ENCODE measurements at regions not wholly inside any gene's neighbourhood (a gene's known extent, or its start where the extent isn't known, plus 50 kb on each side); places are given as distances from the start of the nearest gene placed in this dataset.

DNA sequence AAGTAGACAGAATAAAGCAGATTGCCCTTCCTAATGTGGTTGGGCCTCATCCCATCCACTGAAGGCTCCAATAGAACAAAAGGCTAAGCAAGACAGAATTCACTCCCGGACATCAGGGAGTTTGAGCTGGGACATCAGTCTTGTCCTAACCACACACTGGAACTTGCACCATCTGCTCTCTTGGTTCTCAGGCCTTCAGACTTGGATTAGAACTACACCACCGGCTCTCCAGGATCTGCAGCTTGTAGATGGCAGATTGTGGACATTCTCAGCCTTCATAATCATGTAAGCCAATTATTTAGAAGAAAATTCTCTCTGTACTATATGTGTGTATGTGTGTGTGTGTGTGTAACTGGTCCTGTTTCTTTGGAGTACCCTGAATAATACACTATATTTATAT is 394.7 kb upstream of the LMCD1 start:
- no peak overlapping the region for H3K4me3 Mint-ChIP-seq
- POLR2A ChIA-PET: no interaction called here

DNA sequence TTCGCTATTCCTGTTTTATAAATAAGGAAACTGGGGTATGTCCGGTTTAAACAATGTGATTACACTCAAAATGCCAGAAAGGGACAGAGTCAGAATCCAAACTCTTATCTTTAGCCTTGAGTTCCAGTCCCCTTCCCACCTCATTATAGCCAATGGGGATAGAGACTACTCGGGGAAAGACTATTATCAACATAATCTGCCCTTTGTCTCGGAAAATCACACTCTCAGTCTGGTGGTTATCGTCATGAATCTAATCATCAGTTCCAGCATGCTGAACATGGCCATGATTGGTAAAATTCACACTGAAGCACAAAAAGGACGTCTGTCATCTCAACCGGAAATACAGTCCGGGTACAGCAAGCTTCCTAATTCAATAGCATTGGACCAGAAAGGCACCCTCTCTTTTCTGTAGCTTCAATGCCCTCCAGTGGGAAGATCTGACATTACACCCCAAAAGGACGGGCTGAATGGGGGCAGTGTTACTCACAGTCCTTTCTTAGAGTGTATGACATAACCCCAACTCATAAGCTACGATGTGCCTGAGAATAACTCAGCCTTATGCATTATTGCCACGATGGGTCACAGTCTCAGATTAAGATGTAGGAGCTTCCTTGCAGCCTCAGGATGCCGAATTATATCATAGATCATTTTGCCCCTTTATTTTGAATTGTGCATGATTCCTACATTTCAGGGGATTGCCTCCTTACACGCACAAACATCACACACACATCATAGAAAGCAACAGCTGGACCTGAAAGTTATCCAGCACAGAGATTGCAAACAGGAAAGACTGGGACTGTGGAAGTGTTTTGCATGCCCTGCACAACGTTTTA is 390.4 kb upstream of the LMCD1 start:
- no peaks in the 10 kb centered on the region for H3K4me1 Mint-ChIP-seq (ENCODE audit: low read depth)
- H3K27ac Mint-ChIP-seq: no peak overlapping the region
- CTCF ChIA-PET: interaction anchor here (0.6 to 1.3 kb wide), 5 partner anchors 9 to 311 kb away, joined by 3 to 5 read pairs (median 3); no protein-coding TSS in a partner anchor
- no peaks in the 10 kb centered on the region for H3K36me3 Mint-ChIP-seq (ENCODE audit: low read depth)
- peak; percentile 64 for DNase-seq
- H3K4me3 Mint-ChIP-seq: no peak overlapping the region
- H3K9me3 Mint-ChIP-seq (ENCODE audit: insufficient read depth): no peaks in the 10 kb centered on the region
- H3K27me3 Mint-ChIP-seq (ENCODE audit: low read depth): no peaks in the 10 kb centered on the region
- ATAC-seq: peak; percentile 76
- POLR2A ChIA-PET: no interaction called here

More for the DNA sequence above, 394.7 kb upstream of the LMCD1 start:
- no peak for ATAC-seq
- no peak for DNase-seq
- Mint-ChIP-seq H3K27ac (no peak overlapping the region), H3K4me1 (ENCODE audit: low read depth) (no peaks in the 10 kb centered on the region), H3K27me3 (ENCODE audit: low read depth) (no peaks in the 10 kb centered on the region), H3K36me3 (ENCODE audit: low read depth) (no peaks in the 10 kb centered on the region), H3K9me3 (ENCODE audit: insufficient read depth) (no peaks in the 10 kb centered on the region)
- CTCF ChIA-PET: interaction anchor here (1.3 kb wide), 1 partner anchor 311 kb away, joined by 3 read pairs; no protein-coding TSS in a partner anchor

DNA sequence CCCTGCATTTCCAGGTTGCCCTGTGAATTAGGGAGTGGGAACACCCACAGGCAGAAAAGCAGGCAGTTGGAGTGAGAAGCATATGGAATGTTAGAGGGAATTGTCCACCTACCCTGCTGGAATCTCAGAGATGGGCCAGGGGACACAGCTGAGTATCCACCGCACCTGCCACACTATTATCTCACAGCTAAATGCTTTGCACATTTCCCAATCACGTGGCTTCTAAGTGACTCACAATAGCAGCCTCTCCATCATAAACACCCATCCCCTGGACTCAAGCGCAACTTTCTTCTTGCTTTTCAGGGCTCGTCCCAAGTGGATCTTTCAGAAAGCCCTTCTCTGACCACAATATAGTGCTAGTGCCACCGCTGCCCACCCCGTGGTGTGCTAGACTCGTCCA is 389.0 kb upstream of the LMCD1 start:
- ChIA-PET CTCF (interaction anchor here (0.6 kb wide), 1 partner anchor 312 kb away, joined by 4 read pairs; no protein-coding TSS in a partner anchor), POLR2A (no interaction called here)
- Mint-ChIP-seq H3K9me3 (ENCODE audit: insufficient read depth) (no peaks in the 10 kb centered on the region), H3K4me3 (no peak overlapping the region), H3K27me3 (ENCODE audit: low read depth) (no peaks in the 10 kb centered on the region), H3K36me3 (ENCODE audit: low read depth) (no peaks in the 10 kb centered on the region), H3K4me1 (ENCODE audit: low read depth) (no peaks in the 10 kb centered on the region), H3K27ac (no peak overlapping the region)
- DNase-seq: no peak
- no peak for ATAC-seq

DNA sequence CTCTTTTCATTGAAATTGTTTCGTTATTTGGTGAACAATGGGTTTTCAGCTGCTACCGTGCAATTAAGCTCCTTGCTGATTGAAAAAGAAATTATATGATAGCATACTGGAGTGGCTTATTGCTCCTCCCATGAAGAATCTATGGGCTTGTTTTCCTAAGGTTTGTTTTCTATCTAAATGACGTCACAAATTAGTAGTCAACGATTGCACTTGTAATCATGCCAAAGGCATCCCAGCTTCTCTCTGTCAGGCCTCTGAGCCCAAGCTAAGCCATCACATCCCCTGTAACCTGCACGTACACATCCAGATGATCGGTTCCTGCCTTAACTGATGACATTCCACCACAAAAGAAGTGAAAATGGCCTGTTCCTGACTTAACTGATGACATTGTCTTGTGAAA is 388.0 kb upstream of the LMCD1 start:
- no peaks in the 10 kb centered on the region for H3K27me3 Mint-ChIP-seq (ENCODE audit: low read depth)
- no peaks in the 10 kb centered on the region for H3K9me3 Mint-ChIP-seq (ENCODE audit: insufficient read depth)
- no peak for ATAC-seq
- no peaks in the 10 kb centered on the region for H3K4me1 Mint-ChIP-seq (ENCODE audit: low read depth)
- H3K4me3 Mint-ChIP-seq: no peak overlapping the region
- no peak overlapping the region for H3K27ac Mint-ChIP-seq
- no peak for DNase-seq
- ChIA-PET POLR2A (no interaction called here), CTCF (no interaction called here)
- H3K36me3 Mint-ChIP-seq (ENCODE audit: low read depth): no peaks in the 10 kb centered on the region

DNA sequence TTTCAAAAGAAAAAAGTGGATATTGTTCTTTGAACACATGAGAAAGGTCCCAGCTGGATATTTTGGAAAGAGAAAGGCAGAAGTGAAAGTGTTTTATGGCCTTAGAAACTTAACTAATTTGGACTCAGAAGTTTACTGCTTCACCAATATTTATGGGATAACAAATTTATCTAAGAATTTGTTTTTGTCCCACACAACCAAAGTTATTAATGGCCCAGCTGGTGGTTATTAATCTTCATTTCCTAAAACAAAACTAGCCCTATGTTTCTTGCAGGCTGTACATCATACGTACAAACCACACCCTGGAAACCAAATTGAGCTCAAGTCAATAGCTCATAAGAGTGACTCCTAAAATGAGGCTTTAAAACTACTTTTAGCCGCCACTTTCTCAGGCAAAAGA is 372.9 kb upstream of the LMCD1 start:
- POLR2A ChIA-PET: no interaction called here
- H3K4me3 Mint-ChIP-seq: no peak overlapping the region

DNA sequence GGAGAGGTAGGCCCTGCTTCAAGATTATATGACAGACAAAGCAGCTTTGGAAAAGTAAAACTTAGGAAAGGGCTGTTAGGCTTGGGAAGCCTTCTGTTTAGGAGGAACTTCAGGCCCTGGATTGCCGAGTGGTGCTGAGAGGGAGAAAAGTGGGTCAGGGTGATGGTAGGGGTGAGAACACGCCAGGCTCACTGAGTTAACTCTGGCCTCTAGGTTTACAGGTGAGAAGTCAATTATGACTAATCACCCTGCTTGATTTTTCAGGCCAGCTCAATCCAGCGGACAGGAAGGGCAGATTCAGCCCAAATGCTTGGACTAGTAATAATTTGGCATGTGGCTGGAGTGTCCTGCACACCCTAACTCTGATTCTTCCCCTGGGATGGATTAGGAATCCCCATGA is 365.1 kb upstream of the LMCD1 start:
- no peak overlapping the region for H3K4me3 Mint-ChIP-seq
- ChIA-PET POLR2A (no interaction called here), CTCF (no interaction called here)
- H3K36me3 Mint-ChIP-seq (ENCODE audit: low read depth): no peaks in the 10 kb centered on the region
- DNase-seq: no peak
- H3K27me3 Mint-ChIP-seq (ENCODE audit: low read depth): no peaks in the 10 kb centered on the region
- no peaks in the 10 kb centered on the region for H3K9me3 Mint-ChIP-seq (ENCODE audit: insufficient read depth)
- H3K27ac Mint-ChIP-seq: no peak overlapping the region
- H3K4me1 Mint-ChIP-seq (ENCODE audit: low read depth): no peaks in the 10 kb centered on the region
- ATAC-seq: no peak

More for the DNA sequence above, 372.9 kb upstream of the LMCD1 start:
- no peak for ATAC-seq
- Mint-ChIP-seq H3K36me3 (ENCODE audit: low read depth) (no peaks in the 10 kb centered on the region), H3K9me3 (ENCODE audit: insufficient read depth) (no peaks in the 10 kb centered on the region), H3K27me3 (ENCODE audit: low read depth) (no peaks in the 10 kb centered on the region), H3K27ac (no peak overlapping the region), H3K4me1 (ENCODE audit: low read depth) (no peaks in the 10 kb centered on the region)
- DNase-seq: no peak
- CTCF ChIA-PET: no interaction called here

DNA sequence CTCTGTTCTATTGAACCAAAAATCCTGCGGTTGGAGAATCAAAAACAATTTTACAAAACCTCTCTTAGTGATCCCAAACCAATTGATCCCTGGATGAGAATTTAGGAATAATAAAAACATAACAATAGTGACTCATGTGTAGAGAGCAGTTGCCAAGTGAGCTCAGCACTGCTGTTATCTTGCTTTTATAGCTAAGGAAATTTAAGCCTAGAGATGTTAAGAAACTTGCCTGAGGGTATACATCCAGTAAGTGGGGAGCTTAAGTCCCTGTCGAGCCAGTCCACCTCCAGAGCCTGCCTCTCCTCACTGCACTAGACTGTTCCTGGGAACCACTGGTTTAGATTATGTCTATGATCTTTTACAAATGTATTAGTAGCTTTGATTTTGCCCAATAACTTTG is 358.4 kb upstream of the LMCD1 start:
- H3K4me3 Mint-ChIP-seq: no peak overlapping the region
- no peaks in the 10 kb centered on the region for H3K36me3 Mint-ChIP-seq (ENCODE audit: low read depth)
- POLR2A ChIA-PET: no interaction called here
- H3K4me1 Mint-ChIP-seq (ENCODE audit: low read depth): no peaks in the 10 kb centered on the region
- H3K27me3 Mint-ChIP-seq (ENCODE audit: low read depth): no peaks in the 10 kb centered on the region
- ATAC-seq (no peak), DNase-seq (no peak)
- CTCF ChIA-PET: no interaction called here
- no peaks in the 10 kb centered on the region for H3K9me3 Mint-ChIP-seq (ENCODE audit: insufficient read depth)
- H3K27ac Mint-ChIP-seq: no peak overlapping the region

DNA sequence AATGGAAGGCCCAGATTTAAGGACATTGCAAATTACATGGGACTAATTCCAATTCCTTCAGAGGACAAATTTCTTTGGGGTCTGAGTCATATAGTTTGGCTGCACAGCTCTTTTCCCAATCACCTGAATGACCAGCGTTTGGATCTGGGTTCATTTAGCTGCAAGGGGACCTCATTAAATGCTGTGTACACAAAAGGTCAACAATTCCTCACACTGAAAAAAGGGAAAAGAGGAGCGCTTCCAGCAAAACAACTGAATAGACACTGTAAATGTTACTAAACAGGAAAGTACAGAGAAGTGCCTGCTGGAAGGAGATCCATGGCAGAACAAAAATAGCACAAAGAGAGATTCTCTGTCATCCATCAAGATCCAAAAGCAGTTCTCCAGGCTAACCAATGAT is 356.0 kb upstream of the LMCD1 start:
- no peaks in the 10 kb centered on the region for H3K4me1 Mint-ChIP-seq (ENCODE audit: low read depth)
- no peak overlapping the region for H3K27ac Mint-ChIP-seq
- POLR2A ChIA-PET: no interaction called here
- H3K4me3 Mint-ChIP-seq: no peak overlapping the region
- CTCF ChIA-PET: no interaction called here
- ATAC-seq (no peak), DNase-seq (no peak)
- H3K27me3 Mint-ChIP-seq (ENCODE audit: low read depth): no peaks in the 10 kb centered on the region
- H3K9me3 Mint-ChIP-seq (ENCODE audit: insufficient read depth): no peaks in the 10 kb centered on the region
- no peaks in the 10 kb centered on the region for H3K36me3 Mint-ChIP-seq (ENCODE audit: low read depth)

DNA sequence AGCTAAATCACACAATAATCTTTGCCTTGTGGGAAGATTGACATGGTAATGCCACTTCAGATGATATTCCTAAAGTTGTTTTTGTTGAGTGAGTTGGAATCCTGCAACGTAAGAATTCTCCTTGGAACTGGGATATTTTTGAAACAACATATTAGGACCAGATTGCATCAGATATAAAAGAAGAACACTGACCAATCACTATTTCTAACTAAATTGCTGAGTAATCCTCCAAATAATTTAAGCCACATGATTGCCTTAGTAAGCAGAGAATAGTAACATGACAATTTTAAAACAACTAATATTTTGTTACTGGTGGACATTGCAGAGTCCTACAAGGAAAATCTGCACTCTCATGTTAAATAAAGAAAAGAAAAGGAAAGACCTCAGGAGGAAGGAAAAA is 353.9 kb upstream of the LMCD1 start:
- ChIA-PET POLR2A (no interaction called here), CTCF (no interaction called here)
- Mint-ChIP-seq H3K9me3 (ENCODE audit: insufficient read depth) (no peaks in the 10 kb centered on the region), H3K27ac (no peak overlapping the region), H3K27me3 (ENCODE audit: low read depth) (no peaks in the 10 kb centered on the region), H3K36me3 (ENCODE audit: low read depth) (no peaks in the 10 kb centered on the region), H3K4me3 (no peak overlapping the region), H3K4me1 (ENCODE audit: low read depth) (no peaks in the 10 kb centered on the region)
- ATAC-seq (no peak), DNase-seq (no peak)

DNA sequence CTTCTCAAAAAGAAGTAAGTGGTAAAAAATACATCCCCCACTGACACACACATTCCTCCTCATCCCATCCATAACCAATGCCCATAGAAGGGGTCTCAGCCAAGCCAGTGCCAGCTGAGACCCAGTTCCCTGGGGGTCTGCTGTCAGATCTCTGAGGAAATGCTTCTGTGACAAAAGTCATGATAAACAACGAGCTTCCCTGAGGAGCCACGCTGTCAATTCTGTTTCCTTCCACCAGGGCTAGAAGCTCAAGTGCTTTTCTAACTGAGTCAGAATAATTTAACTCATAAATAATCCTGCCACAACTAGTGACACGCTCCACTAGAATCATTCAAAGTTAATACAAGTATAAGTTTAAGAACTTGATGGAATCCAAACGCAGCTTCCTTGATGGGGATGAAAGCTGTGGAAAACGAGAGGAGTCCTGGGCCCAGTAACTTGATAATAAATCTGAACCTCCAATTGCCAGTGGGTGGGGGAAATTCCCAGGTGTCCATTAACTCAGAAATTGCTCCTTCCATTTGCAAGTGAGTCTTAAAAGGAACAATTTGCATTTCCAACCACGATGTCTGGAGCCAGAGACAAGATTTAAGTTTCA is 348.7 kb upstream of the LMCD1 start:
- no peaks in the 10 kb centered on the region for H3K27me3 Mint-ChIP-seq (ENCODE audit: low read depth)
- DNase-seq (no peak), ATAC-seq (no peak)
- ChIA-PET POLR2A (no interaction called here), CTCF (no interaction called here)
- no peaks in the 10 kb centered on the region for H3K36me3 Mint-ChIP-seq (ENCODE audit: low read depth)
- no peaks in the 10 kb centered on the region for H3K9me3 Mint-ChIP-seq (ENCODE audit: insufficient read depth)
- no peaks in the 10 kb centered on the region for H3K4me1 Mint-ChIP-seq (ENCODE audit: low read depth)
- H3K4me3 Mint-ChIP-seq: no peak overlapping the region
- H3K27ac Mint-ChIP-seq: no peak overlapping the region

DNA sequence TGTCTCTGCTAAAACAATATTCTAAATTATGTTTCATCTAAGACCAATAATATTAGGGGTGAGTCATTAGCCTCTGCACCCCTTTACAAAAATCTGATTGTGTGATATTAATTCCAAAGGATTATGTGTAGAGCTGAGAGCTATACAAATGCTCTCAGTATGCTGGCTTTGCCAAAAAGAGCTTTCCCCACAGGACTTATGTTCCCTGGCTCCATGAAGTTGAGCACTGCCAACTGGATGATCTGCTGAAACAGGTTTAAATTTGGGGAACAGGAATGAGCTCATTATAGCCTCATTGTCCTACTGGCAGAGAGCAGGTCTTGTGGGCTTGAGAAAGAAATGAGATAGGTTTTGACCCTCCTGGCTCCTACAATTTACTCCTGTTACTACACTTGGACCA is 347.8 kb upstream of the LMCD1 start:
- Mint-ChIP-seq H3K4me1 (ENCODE audit: low read depth) (no peaks in the 10 kb centered on the region), H3K36me3 (ENCODE audit: low read depth) (no peaks in the 10 kb centered on the region)
- no peak for ATAC-seq

DNA sequence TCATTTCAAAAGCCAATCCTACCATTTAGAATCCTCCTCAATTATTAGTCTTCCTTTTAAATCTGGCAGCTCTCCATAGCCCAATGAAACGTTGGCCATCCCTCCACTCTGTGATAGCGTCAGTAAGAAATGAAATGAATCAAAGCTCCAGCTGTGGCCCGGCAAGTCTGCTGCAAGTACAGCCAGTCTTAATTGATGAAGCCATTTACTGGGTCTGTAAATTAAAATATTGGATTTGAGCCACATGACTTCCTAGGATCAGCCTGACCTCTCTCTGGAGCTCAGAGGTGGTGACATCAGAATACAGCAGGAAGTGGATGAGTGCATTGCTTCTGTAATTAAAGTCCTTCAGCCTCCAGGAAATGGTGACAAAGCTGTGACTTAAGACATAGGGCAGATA is 347.0 kb upstream of the LMCD1 start:
- no peak overlapping the region for H3K27ac Mint-ChIP-seq
- CTCF ChIA-PET: no interaction called here

More for the DNA sequence above, 347.8 kb upstream of the LMCD1 start:
- H3K27ac Mint-ChIP-seq: no peak overlapping the region
- no peaks in the 10 kb centered on the region for H3K27me3 Mint-ChIP-seq (ENCODE audit: low read depth)
- H3K9me3 Mint-ChIP-seq (ENCODE audit: insufficient read depth): no peaks in the 10 kb centered on the region
- CTCF ChIA-PET: no interaction called here
- H3K4me3 Mint-ChIP-seq: no peak overlapping the region
- POLR2A ChIA-PET: no interaction called here
- no peak for DNase-seq

DNA sequence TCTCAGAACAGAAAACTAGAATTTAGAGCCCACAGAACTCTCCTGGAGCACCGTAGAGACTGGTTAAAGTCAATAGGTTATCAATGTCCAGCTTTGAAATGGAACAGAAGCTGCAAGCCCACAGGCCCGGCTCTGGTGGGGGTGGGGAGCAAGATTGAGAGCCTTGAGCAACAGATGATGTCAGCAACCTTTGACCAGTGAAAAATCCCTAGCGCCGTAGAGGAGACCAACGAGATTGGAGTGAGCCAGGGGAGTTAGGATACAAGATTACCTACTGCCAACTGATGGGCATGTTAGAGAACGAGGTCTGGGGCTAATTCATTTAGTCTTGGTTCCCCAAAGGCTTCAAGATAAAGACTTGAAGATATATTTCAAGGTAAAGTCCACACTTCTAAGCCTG is 345.5 kb upstream of the LMCD1 start:
- no peaks in the 10 kb centered on the region for H3K9me3 Mint-ChIP-seq (ENCODE audit: insufficient read depth)
- H3K27me3 Mint-ChIP-seq (ENCODE audit: low read depth): no peaks in the 10 kb centered on the region
- no peak overlapping the region for H3K27ac Mint-ChIP-seq
- ChIA-PET POLR2A (no interaction called here), CTCF (no interaction called here)
- ATAC-seq: no peak
- no peak overlapping the region for H3K4me3 Mint-ChIP-seq
- H3K4me1 Mint-ChIP-seq (ENCODE audit: low read depth): no peaks in the 10 kb centered on the region
- DNase-seq: no peak
- H3K36me3 Mint-ChIP-seq (ENCODE audit: low read depth): no peaks in the 10 kb centered on the region

More for the DNA sequence above, 347.0 kb upstream of the LMCD1 start:
- ATAC-seq: no peak
- no peak overlapping the region for H3K4me3 Mint-ChIP-seq
- H3K27me3 Mint-ChIP-seq (ENCODE audit: low read depth): no peaks in the 10 kb centered on the region
- no peaks in the 10 kb centered on the region for H3K9me3 Mint-ChIP-seq (ENCODE audit: insufficient read depth)
- no peaks in the 10 kb centered on the region for H3K4me1 Mint-ChIP-seq (ENCODE audit: low read depth)
- H3K36me3 Mint-ChIP-seq (ENCODE audit: low read depth): no peaks in the 10 kb centered on the region
- no peak for DNase-seq
- POLR2A ChIA-PET: no interaction called here

All from activated CD8-positive, alpha-beta T cell treated with anti-CD3 and anti-CD28 coated beads, Interleukin-2, amount 10 ng/mL, durations not matched to agents 7 days and 5 days (primary cell).